ENCODE measurements at regions not wholly inside any gene's neighbourhood (a gene's known extent, or its start where the extent isn't known, plus 50 kb on each side); places are given as distances from the start of the nearest gene placed in this dataset.

DNA sequence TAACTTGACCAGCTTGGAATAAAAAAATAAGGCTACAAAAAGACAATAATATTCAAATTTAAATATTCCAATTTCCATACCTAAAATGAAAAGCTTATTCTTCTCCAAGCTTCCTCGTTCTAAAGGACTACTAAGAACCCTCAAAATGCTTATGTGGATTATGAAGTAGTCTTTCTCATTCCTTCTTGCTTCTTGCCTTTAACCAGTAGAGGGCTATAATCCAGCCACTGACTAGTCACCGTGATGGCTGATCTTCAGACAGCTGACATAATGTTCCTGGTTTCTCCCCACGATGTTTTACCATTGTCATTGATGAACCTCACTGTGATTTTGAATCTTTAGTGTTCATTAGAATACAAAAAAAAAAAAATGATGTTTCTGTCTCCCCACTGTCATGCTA is 515.3 kb downstream of the TLE1 start:
- DNase-seq (ENCODE audit: low read depth, low spot score) = no peak
- no peaks in the 10 kb centered on the region for H3K27me3 ChIP-seq (ENCODE audit: control insufficient read depth in 2 of 2, insufficient read depth in 2 of 2, low read length in 2 of 2)
- H3K9me1 ChIP-seq (replicated peaks; ENCODE audit: control insufficient read depth, extremely low read depth, insufficient read depth, low read length) = no peaks in the 10 kb centered on the region
- no peak overlapping the region for H3K4me3 ChIP-seq (replicated peaks in 1 of 3; ENCODE audit: insufficient read depth in 1 of 3, low read depth in 1 of 3, low read length in 3 of 3)
- H3K79me2 ChIP-seq (ENCODE audit: control insufficient read depth, insufficient read depth, low read length) = no peaks in the 10 kb centered on the region
- intact Hi-C loops (cut with micrococcal nuclease) = no loop called here
- TF ChIP-seq POLR2AphosphoS5 (IDR thresholded peaks at IDR 0.05; ENCODE audit: insufficient read depth, low read depth, low read length) (no peak), POLR2A (IDR thresholded peaks at IDR 0.05; ENCODE audit: low read depth, low read length) (no peak), EZH2 (IDR thresholded peaks at IDR 0.05; ENCODE audit: borderline replicate concordance, low read depth, low read length, severe bottlenecking) (no peak), MYC (IDR thresholded peaks at IDR 0.05; ENCODE audit: low read depth, low read length) (no peak), GATA2 (IDR thresholded peaks at IDR 0.05; ENCODE audit: insufficient read depth, insufficient read length, low read depth, low read length) (no peak), JUN (IDR thresholded peaks at IDR 0.05; ENCODE audit: borderline replicate concordance, insufficient read depth, insufficient read length, low read depth) (no peak), FOS (IDR thresholded peaks at IDR 0.05; ENCODE audit: borderline replicate concordance, insufficient read depth, low read length) (no peak)
- TF ChIP-seq, protein P1, sequence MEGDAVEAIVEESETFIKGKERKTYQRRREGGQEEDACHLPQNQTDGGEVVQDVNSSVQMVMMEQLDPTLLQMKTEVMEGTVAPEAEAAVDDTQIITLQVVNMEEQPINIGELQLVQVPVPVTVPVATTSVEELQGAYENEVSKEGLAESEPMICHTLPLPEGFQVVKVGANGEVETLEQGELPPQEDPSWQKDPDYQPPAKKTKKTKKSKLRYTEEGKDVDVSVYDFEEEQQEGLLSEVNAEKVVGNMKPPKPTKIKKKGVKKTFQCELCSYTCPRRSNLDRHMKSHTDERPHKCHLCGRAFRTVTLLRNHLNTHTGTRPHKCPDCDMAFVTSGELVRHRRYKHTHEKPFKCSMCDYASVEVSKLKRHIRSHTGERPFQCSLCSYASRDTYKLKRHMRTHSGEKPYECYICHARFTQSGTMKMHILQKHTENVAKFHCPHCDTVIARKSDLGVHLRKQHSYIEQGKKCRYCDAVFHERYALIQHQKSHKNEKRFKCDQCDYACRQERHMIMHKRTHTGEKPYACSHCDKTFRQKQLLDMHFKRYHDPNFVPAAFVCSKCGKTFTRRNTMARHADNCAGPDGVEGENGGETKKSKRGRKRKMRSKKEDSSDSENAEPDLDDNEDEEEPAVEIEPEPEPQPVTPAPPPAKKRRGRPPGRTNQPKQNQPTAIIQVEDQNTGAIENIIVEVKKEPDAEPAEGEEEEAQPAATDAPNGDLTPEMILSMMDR (IDR thresholded peaks at IDR 0.05; ENCODE audit: extremely low read depth in 1 of 2, insufficient read depth in 1 of 2, low read depth in 1 of 2, low read length in 2 of 2) = no peak
- TF ChIP-seq, protein P2, sequence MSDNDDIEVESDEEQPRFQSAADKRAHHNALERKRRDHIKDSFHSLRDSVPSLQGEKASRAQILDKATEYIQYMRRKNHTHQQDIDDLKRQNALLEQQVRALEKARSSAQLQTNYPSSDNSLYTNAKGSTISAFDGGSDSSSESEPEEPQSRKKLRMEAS (IDR thresholded peaks at IDR 0.05; ENCODE audit: insufficient read depth, insufficient read length) = no peak
- no peak overlapping the region for H3K9ac ChIP-seq (replicated peaks; ENCODE audit: extremely low read depth, insufficient read depth, low read length)
- no peaks in the 10 kb centered on the region for H3K4me1 ChIP-seq (ENCODE audit: control insufficient read depth, extremely low read depth, insufficient read depth, low read length)
- FAIRE-seq = no peak
- no peaks in the 10 kb centered on the region for H3K9me3 ChIP-seq (replicated peaks; ENCODE audit: control insufficient read depth, insufficient read depth, low read length)
- H3K27ac ChIP-seq (ENCODE audit: insufficient read depth, low read depth, low read length) = no peak overlapping the region
- dilution Hi-C loops (cut with MboI; ENCODE audit: extremely low pct_ligation_motif_present, low sequenced_read_pairs) = no loop called here
- ChIA-PET CTCF (no interaction called here), POLR2A (no interaction called here)
- BruUV-seq (replicated peaks) = no TSS peak
- H4K20me1 ChIP-seq (replicated peaks; ENCODE audit: control insufficient read depth, extremely low read depth, insufficient read depth, low read length) = no peaks in the 10 kb centered on the region
- no peak overlapping the region for H3K4me2 ChIP-seq (ENCODE audit: insufficient read depth, low read length)
- H3K36me3 ChIP-seq (ENCODE audit: control insufficient read depth in 2 of 2, extremely low read depth in 1 of 2, insufficient read depth in 2 of 2, low read length in 2 of 2) = no peaks in the 10 kb centered on the region
- no peak overlapping the region for H2AFZ ChIP-seq (ENCODE audit: low read depth, low read length)
